B cell (primary cell): ENCODE measurements at regions not wholly inside any gene's neighbourhood (a gene's known extent, or its start where the extent isn't known, plus 50 kb on each side); places are given as distances from the start of the nearest gene placed in this dataset.
"Not testable (repeated sequence)": the region's sequence is repeated elsewhere in the genome, so short reads cannot be mapped to it uniquely, and the experiment has no call there.

Experiments
- ATAC-seq: fragments of 200-7000 bp; cut with Tn5 transposase; one replicate; pipeline ENCODE4 v1.10.0; 2021; ENCODE audit warnings: low read depth, mild to moderate bottlenecking, moderate number of reproducible peaks, moderate library complexity
- CTCF ChIA-PET: fragments of 350-600 bp; sonication (Branson Sonifier 250); formaldehyde crosslinking; loops from one replicate; lab custom pipeline; 2021; ENCODE audit warnings: antibody characterized with exemption, inconsistent platforms; lab: Charles Lee
- POLR2A ChIA-PET: fragments of 350-600 bp; sonication (Branson Sonifier 250); formaldehyde crosslinking; loops from one replicate; lab custom pipeline; 2021; ENCODE audit warnings: antibody characterized with exemption; lab: Charles Lee
- DNase-seq: peaks from one replicate; pipeline ENCODE4 v3.0.0; 2013
- H2AFZ ChIP-seq: 2 replicates; pipeline ENCODE4 v1.6.1; 2012; ENCODE audit warnings: mild to moderate bottlenecking, low read depth, low read length; ENCODE audit not compliant: insufficient read depth, poor library complexity, severe bottlenecking
- H3K27ac ChIP-seq, 2 donors: 1 replicate in 1 of 2; 2 replicates in 1 of 2; pipeline ENCODE4 v1.5.1; 2012 to 2013; ENCODE audit warnings: low read length in 2 of 2, mild to moderate bottlenecking in 2 of 2, moderate library complexity in 1 of 2
- H3K27me3 ChIP-seq, 4 experiments: fragments of 200-600 bp in 1 of 4; sonication (generic) in 1 of 4; replicated peaks in 1 of 4; 1 replicate in 2 of 4; 2 replicates in 2 of 4; pipeline versions ENCODE4 v1.6.1 to v1.7.0; 2013 to 2016; ENCODE audit warnings: low read length in 3 of 4, mild to moderate bottlenecking in 2 of 4, mixed read lengths in 1 of 4, moderate library complexity in 1 of 4; ENCODE audit not compliant: insufficient read depth in 4 of 4, control insufficient read depth in 3 of 4; ENCODE audit errors: control extremely low read depth in 1 of 4
- H3K36me3 ChIP-seq, 2 experiments: replicated peaks in 1 of 2; 1 replicate in 1 of 2; 2 replicates in 1 of 2; pipeline versions ENCODE4 v1.6.1 to v1.7.1; 2013; ENCODE audit warnings: low read length in 1 of 2; ENCODE audit not compliant: insufficient read depth in 2 of 2, control insufficient read depth in 1 of 2; ENCODE audit errors: control extremely low read depth in 1 of 2, extremely low read depth in 1 of 2
- H3K4me1 ChIP-seq, 2 donors: fragments of 200-600 bp in 1 of 2; sonication (generic) in 1 of 2; 1 replicate in 1 of 2; 2 replicates in 1 of 2; pipeline versions ENCODE4 v1.5.1 to v1.6.1; 2013 to 2017; ENCODE audit warnings: low read length in 2 of 2; ENCODE audit not compliant: control insufficient read depth in 2 of 2, insufficient read depth in 2 of 2
- H3K4me2 ChIP-seq: replicated peaks from 2 replicates; pipeline ENCODE3; 2012; ENCODE audit warnings: mild to moderate bottlenecking, low read depth, low read length; ENCODE audit not compliant: poor library complexity, severe bottlenecking
- H3K4me3 ChIP-seq, 5 experiments: fragments of 200-600 bp in 1 of 5; sonication (generic) in 1 of 5; 1 replicate in 3 of 5; 2 replicates in 2 of 5; pipeline versions ENCODE4 v1.5.1 to v1.7.0; 2011 to 2016; ENCODE audit warnings: low read length in 4 of 5, mild to moderate bottlenecking in 4 of 5, low read depth in 2 of 5, control low read depth in 1 of 5, moderate library complexity in 1 of 5; ENCODE audit not compliant: insufficient read depth in 1 of 5; ENCODE audit errors: control extremely low read depth in 1 of 5, extremely low read depth in 1 of 5
- H3K79me2 ChIP-seq: fragments of 200-600 bp; sonication (generic); one replicate; pipeline ENCODE4 v1.6.0; 2016; ENCODE audit warnings: low read length; ENCODE audit not compliant: control insufficient read depth, insufficient read depth
- H3K9ac ChIP-seq: fragments of 200-600 bp; sonication (generic); 2 replicates; pipeline ENCODE4 v1.6.1; 2017; ENCODE audit warnings: mild to moderate bottlenecking, low read length, moderate library complexity
- H3K9me3 ChIP-seq, 3 donors: one replicate each; pipeline versions ENCODE4 v1.6.1 to v1.7.1; 2013; ENCODE audit warnings: low read length in 2 of 3; ENCODE audit not compliant: control insufficient read depth in 2 of 3, insufficient read depth in 1 of 3; ENCODE audit errors: control extremely low read depth in 1 of 3
- H4K20me1 ChIP-seq: 2 replicates; pipeline ENCODE4 v1.6.0; 2012; ENCODE audit warnings: mild to moderate bottlenecking, low read length; ENCODE audit not compliant: insufficient read depth, control insufficient read depth, poor library complexity, severe bottlenecking
- H3K27ac Mint-ChIP-seq: one replicate; pipeline ENCODE4 v1.8.0; 2021; ENCODE audit warnings: mixed read lengths
- H3K27me3 Mint-ChIP-seq: one replicate; pipeline ENCODE4 v1.8.0; 2021; ENCODE audit warnings: mixed read lengths
- H3K4me1 Mint-ChIP-seq: one replicate; pipeline ENCODE4 v1.8.0; 2021; ENCODE audit warnings: mixed read lengths
- H3K4me3 Mint-ChIP-seq: one replicate; pipeline ENCODE4 v1.8.0; 2021; ENCODE audit warnings: mixed read lengths
- H3K9me3 Mint-ChIP-seq: one replicate; pipeline ENCODE4 v1.8.0; 2022; ENCODE audit warnings: mixed read lengths; ENCODE audit not compliant: insufficient read depth
- CTCF ChIP-seq: fragments of 200-600 bp; IDR thresholded peaks from one replicate; pipeline ENCODE4 v1.8.0; 2022; ENCODE audit warnings: antibody characterized with exemption, mild to moderate bottlenecking
- EZH2 ChIP-seq: IDR thresholded peaks from 2 replicates; pipeline ENCODE4 v1.6.1; 2012; ENCODE audit warnings: borderline replicate concordance, low read depth, mild to moderate bottlenecking, moderate library complexity, low read length; ENCODE audit not compliant: insufficient read depth, poor library complexity, severe bottlenecking
- WGBS: methylation state at CpG from one replicate; pipeline ENCODE4 v1.1.5; 2013; ENCODE audit warnings: missing lambda C conversion rate; ENCODE audit not compliant: insufficient coverage; 5-methylcytosine and 5-hydroxymethylcytosine counted together
- intact Hi-C: fragments of 100-400 bp; cut with micrococcal nuclease; formaldehyde crosslinking; loops from one replicate; pipeline ENCODE4 v1.10.0; 2022

GRCh38 chr7:7035851-7036250, 146.5 kb upstream of the C1GALT1 start:
- intact Hi-C loops: no loop called here
- 100% methylated on average over 1 of the region's 1 CpG for WGBS
- Mint-ChIP-seq H3K9me3 (no peaks in the 10 kb centered on the region), H3K27me3 (peaks cover 73% of the 10 kb centered on the region), H3K27ac (no peak overlapping the region), H3K4me3 (no peak overlapping the region), H3K4me1 (no peaks in the 10 kb centered on the region)
- H2AFZ ChIP-seq: no peak overlapping the region
- TF ChIP-seq EZH2: no peak
- TF ChIP-seq CTCF: no peak
- H3K79me2 ChIP-seq: no peaks in the 10 kb centered on the region
- no peak overlapping the region for H3K4me3 ChIP-seq
- no peak for ATAC-seq
- H3K4me1 ChIP-seq: no peaks in the 10 kb centered on the region
- peaks cover 0 to 14% (median 11%) of the 10 kb centered on the region in 4 experiments for H3K27me3 ChIP-seq
- no peak overlapping the region for H3K27ac ChIP-seq
- no peaks in the 10 kb centered on the region for H3K9me3 ChIP-seq
- ChIA-PET POLR2A (no interaction called here), CTCF (no interaction called here)
- no peak overlapping the region for H3K4me2 ChIP-seq
- no peaks in the 10 kb centered on the region for H4K20me1 ChIP-seq
- no peaks in the 10 kb centered on the region for H3K36me3 ChIP-seq
- no peak overlapping the region for H3K9ac ChIP-seq
- DNase-seq: no peak

GRCh38 chr7:7042286-7042893, 140.0 kb upstream of the C1GALT1 start:
- H3K4me3 Mint-ChIP-seq, H3K36me3 ChIP-seq, CTCF ChIA-PET, POLR2A ChIA-PET, intact Hi-C loops, H3K27ac ChIP-seq, H3K9me3 ChIP-seq, H3K9ac ChIP-seq, H4K20me1 ChIP-seq, ATAC-seq, H3K79me2 ChIP-seq, H3K4me3 ChIP-seq, H3K4me1 Mint-ChIP-seq, H3K4me1 ChIP-seq, H2AFZ ChIP-seq, H3K4me2 ChIP-seq, DNase-seq, H3K27me3 ChIP-seq, H3K27ac Mint-ChIP-seq, H3K9me3 Mint-ChIP-seq: not testable (repeated sequence)
- 83% methylated on average over 6 of the region's 7 CpGs for WGBS
- H3K27me3 Mint-ChIP-seq: peaks cover 32% of the 10 kb centered on the region
